KMS-11 (cell line): ENCODE measurements at regions not wholly inside any gene's neighbourhood (a gene's known extent, or its start where the extent isn't known, plus 50 kb on each side); places are given as distances from the start of the nearest gene placed in this dataset.

Experiments used
- H2AFZ ChIP-seq: fragments of 200-600 bp; sonication (generic); 2 replicates; pipeline ENCODE4 v1.6.1; 2016; ENCODE audit warnings: antibody characterized with exemption, mixed run types, low read depth
- H3K27ac ChIP-seq: fragments of 200-600 bp; sonication (generic); 2 replicates; pipeline ENCODE4 v1.6.1; 2016; ENCODE audit warnings: mild to moderate bottlenecking, mixed run types
- H3K27me3 ChIP-seq: fragments of 200-600 bp; sonication (generic); 2 replicates; pipeline ENCODE4 v1.6.1; 2017; ENCODE audit warnings: mild to moderate bottlenecking, low read depth, mixed run types, moderate library complexity; ENCODE audit not compliant: insufficient read depth
- H3K36me3 ChIP-seq: fragments of 200-600 bp; sonication (generic); 2 replicates; pipeline ENCODE4 v1.6.1; 2017; ENCODE audit warnings: mild to moderate bottlenecking, mixed run types; ENCODE audit not compliant: insufficient read depth
- H3K4me1 ChIP-seq: fragments of 200-600 bp; sonication (generic); 2 replicates; pipeline ENCODE4 v1.6.1; 2016; ENCODE audit warnings: mild to moderate bottlenecking, low read depth, mixed run types; ENCODE audit not compliant: poor library complexity, severe bottlenecking
- H3K4me2 ChIP-seq: fragments of 200-600 bp; sonication (generic); 2 replicates; pipeline ENCODE4 v1.7.0; 2016; ENCODE audit warnings: mild to moderate bottlenecking, mixed run types
- H3K4me3 ChIP-seq: fragments of 200-600 bp; sonication (generic); IDR thresholded peaks from 2 replicates; pipeline ENCODE4 v1.6.1; 2017; ENCODE audit warnings: low read depth, low read length, mixed read lengths; ENCODE audit not compliant: insufficient read depth
- H3K79me2 ChIP-seq: fragments of 200-600 bp; sonication (generic); 2 replicates; pipeline ENCODE4 v1.6.1; 2016; ENCODE audit warnings: low read depth, mixed run types; ENCODE audit not compliant: insufficient read depth
- H3K9ac ChIP-seq: fragments of 200-600 bp; sonication (generic); 2 replicates; pipeline ENCODE4 v1.6.1; 2016; ENCODE audit warnings: mild to moderate bottlenecking, mixed run types
- H4K20me1 ChIP-seq: fragments of 200-600 bp; sonication (generic); 2 replicates; pipeline ENCODE4 v1.6.1; 2016; ENCODE audit warnings: mild to moderate bottlenecking, mixed run types; ENCODE audit not compliant: insufficient read depth
- CTCF ChIP-seq: fragments of 200-600 bp; sonication (generic); conservative IDR thresholded peaks from 2 replicates; pipeline ENCODE4 v1.6.1; 2017; ENCODE audit warnings: low read depth, mild to moderate bottlenecking, antibody characterized with exemption, low read length, moderate library complexity, mixed read lengths

DNA sequence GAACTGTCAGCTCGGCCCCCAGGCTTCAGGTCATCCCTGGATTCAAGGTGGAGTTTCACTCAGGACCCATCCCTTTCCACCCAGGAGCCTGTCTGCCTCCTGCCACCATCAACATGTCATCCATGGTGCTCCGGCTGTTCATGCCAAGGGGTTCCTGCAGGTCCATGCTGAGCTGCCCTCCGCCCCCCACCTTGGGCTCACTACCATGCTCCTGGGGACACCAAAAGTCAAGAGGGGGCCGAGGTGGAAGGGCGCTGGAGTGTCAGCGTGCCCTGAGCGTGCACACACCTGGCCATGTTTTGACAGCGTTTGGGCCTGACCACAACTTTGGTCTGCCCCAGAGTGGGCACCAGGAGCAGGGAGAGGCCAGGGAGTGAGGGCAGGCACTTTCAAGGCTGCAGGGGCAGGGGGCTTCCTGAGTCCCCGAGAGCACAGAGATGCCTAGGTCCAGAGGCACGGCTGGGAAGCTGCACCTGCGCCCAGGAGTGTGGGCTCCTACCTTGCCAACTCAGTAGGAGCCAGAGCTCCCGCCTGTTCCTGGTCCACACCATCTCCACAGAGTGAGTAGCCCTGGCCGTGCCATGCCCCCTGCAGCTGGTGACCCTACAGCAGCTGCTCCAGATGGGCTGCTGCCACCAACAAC, 639.6 kb upstream of the ZP4 start:
- H3K9ac ChIP-seq, result no peak overlapping the region
- no peak overlapping the region for H3K4me2 ChIP-seq
- no peaks in the 10 kb centered on the region for H3K79me2 ChIP-seq
- no peak overlapping the region for H2AFZ ChIP-seq
- no peak overlapping the region for H3K27ac ChIP-seq
- no peaks in the 10 kb centered on the region for H3K4me1 ChIP-seq
- no peak overlapping the region for H3K4me3 ChIP-seq
- no peak for TF ChIP-seq CTCF
- no peaks in the 10 kb centered on the region for H4K20me1 ChIP-seq
- no peaks in the 10 kb centered on the region for H3K36me3 ChIP-seq
- no peaks in the 10 kb centered on the region for H3K27me3 ChIP-seq

DNA sequence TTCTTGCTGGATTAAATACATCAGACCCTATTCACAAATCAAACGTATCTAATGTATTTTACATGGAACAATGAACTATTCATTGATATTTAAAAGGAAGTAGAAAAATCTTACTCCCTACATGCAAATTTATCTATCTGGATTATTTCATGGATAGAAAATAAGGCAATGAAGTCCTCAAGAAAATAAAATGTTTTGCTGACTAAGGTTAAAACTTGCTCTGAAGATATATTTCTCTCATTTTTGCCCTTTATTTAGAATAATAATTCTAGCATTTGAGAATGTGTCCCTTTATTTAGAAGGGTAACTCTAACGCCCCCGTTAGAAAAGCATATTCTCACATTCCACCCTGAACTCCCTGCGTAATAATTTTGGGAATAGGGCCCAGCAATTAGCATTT, 627.0 kb upstream of the ZP4 start:
- Histone ChIP-seq H2AFZ (no peak overlapping the region), H3K27me3 (no peaks in the 10 kb centered on the region), H3K4me3 (no peak overlapping the region), H3K79me2 (no peaks in the 10 kb centered on the region), H3K36me3 (no peaks in the 10 kb centered on the region), H3K27ac (no peak overlapping the region), H3K4me2 (no peak overlapping the region), H3K4me1 (no peaks in the 10 kb centered on the region), H3K9ac (no peak overlapping the region), H4K20me1 (no peaks in the 10 kb centered on the region)
- no peak for TF ChIP-seq CTCF

DNA sequence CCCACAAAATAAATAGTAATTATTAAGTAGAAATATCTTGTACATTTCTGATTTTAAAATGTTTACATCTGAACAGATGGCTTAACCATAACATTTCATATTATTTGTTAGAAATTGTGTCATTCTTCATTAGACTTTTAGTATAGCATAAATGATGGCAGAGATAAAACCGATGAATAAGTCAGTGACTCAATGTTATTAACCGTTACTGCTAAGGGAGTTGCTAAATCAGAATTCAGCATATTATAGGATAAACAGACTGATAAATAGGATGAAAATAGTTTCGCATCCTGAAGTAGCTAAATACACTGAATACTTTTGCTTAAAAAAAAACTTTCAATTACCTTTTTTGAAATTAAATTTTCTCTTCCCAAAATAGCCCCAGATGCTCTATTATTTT, 610.6 kb upstream of the ZP4 start:
- H3K4me1 ChIP-seq, result no peaks in the 10 kb centered on the region
- no peak overlapping the region for H2AFZ ChIP-seq
- H3K36me3 ChIP-seq, result no peaks in the 10 kb centered on the region
- H3K79me2 ChIP-seq, result no peaks in the 10 kb centered on the region
- no peak overlapping the region for H3K9ac ChIP-seq
- H3K27ac ChIP-seq, result no peak overlapping the region
- H3K4me2 ChIP-seq, result no peak overlapping the region
- H3K27me3 ChIP-seq, result no peaks in the 10 kb centered on the region
- H3K4me3 ChIP-seq, result no peak overlapping the region
- H4K20me1 ChIP-seq, result no peaks in the 10 kb centered on the region
- TF ChIP-seq CTCF, result no peak

GRCh38 chr1:238499021-238499420, 608.3 kb upstream of the ZP4 start:
- H3K79me2 ChIP-seq, result no peaks in the 10 kb centered on the region

More at GRCh38 chr1:238499021-238499420, 608.3 kb upstream of the ZP4 start:
- H3K36me3 ChIP-seq, result no peaks in the 10 kb centered on the region
- H3K4me3 ChIP-seq, result no peak overlapping the region
- H3K27me3 ChIP-seq, result no peaks in the 10 kb centered on the region
- H3K9ac ChIP-seq, result no peak overlapping the region
- no peaks in the 10 kb centered on the region for H4K20me1 ChIP-seq
- H3K4me1 ChIP-seq, result no peaks in the 10 kb centered on the region
- no peak overlapping the region for H3K4me2 ChIP-seq
- no peak overlapping the region for H2AFZ ChIP-seq
- H3K27ac ChIP-seq, result no peak overlapping the region
- no peak for TF ChIP-seq CTCF
